HFFc6 (cell line): ENCODE measurements at regions not wholly inside any gene's neighbourhood (a gene's known extent, or its start where the extent isn't known, plus 50 kb on each side); places are given as distances from the start of the nearest gene placed in this dataset.

ENCODE experiments used
- DNase-seq: peaks from one replicate; pipeline ENCODE4 v3.0.0-alpha.2; 2018
- H3K27ac Mint-ChIP-seq: 2 replicates; pipeline ENCODE4 v1.8.0; 2020; ENCODE audit warnings: mild to moderate bottlenecking, mixed read lengths
- H3K27me3 Mint-ChIP-seq: 2 replicates; pipeline ENCODE4 v1.8.0; 2021; ENCODE audit warnings: mild to moderate bottlenecking, moderate library complexity, mixed read lengths; ENCODE audit not compliant: insufficient read depth
- H3K36me3 Mint-ChIP-seq: 2 replicates; pipeline ENCODE4 v1.8.0; 2021; ENCODE audit warnings: low read depth, mixed read lengths
- H3K4me1 Mint-ChIP-seq: 2 replicates; pipeline ENCODE4 v1.8.0; 2020; ENCODE audit warnings: low read depth, mixed read lengths
- H3K4me3 Mint-ChIP-seq: 2 replicates; pipeline ENCODE4 v1.8.0; 2020; ENCODE audit warnings: mild to moderate bottlenecking, moderate library complexity, mixed read lengths
- H3K9me3 Mint-ChIP-seq: 2 replicates; pipeline ENCODE4 v1.8.0; 2020; ENCODE audit warnings: mild to moderate bottlenecking, mixed read lengths
- CTCF ChIP-seq: fragments of 200-600 bp; sonication (generic); IDR thresholded peaks from 2 replicates; pipeline ENCODE4 v1.5.0; 2021; ENCODE audit warnings: antibody characterized with exemption, mild to moderate bottlenecking

- Mint-ChIP-seq H3K27ac (no peak overlapping the region), H3K4me1 (no peaks in the 10 kb centered on the region), H3K4me3 (no peak overlapping the region), H3K36me3 (no peaks in the 10 kb centered on the region), H3K9me3 (peaks cover 19% of the 10 kb centered on the region), H3K27me3 (no peaks in the 10 kb centered on the region)
- TF ChIP-seq CTCF = no peak
- no peak for DNase-seq
Measured at GRCh38 chr9:11045589-11045988, 432.8 kb upstream of the PTPRD start.

DNA sequence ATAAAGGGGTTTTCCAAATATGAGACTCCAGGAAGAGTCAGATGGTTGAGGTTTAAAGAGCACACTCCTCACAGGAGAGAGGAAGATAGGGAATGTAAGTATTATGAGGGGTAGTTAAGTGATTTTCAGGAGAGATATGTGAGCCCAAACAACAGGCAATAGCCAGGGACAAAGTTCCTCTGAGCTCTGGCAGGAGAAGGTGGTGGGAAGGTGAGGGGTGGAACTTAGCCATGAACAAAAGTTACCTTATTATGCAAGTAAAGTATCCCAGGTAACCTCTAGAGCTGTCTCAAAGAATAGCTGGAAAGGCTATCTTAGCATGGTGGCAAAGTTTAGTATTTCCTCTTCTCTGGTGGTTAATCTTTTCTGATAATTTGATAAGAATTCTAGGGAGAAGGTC, 450.5 kb upstream of the PTPRD start:
- no peak for DNase-seq
- H3K9me3 Mint-ChIP-seq = peaks cover 24% of the 10 kb centered on the region
- no peak for TF ChIP-seq CTCF
- no peak overlapping the region for H3K27ac Mint-ChIP-seq
- H3K4me3 Mint-ChIP-seq = no peak overlapping the region
- H3K27me3 Mint-ChIP-seq = no peaks in the 10 kb centered on the region
- H3K4me1 Mint-ChIP-seq = no peaks in the 10 kb centered on the region
- H3K36me3 Mint-ChIP-seq = no peaks in the 10 kb centered on the region; the same call in 1 of the 2 replicates

DNA sequence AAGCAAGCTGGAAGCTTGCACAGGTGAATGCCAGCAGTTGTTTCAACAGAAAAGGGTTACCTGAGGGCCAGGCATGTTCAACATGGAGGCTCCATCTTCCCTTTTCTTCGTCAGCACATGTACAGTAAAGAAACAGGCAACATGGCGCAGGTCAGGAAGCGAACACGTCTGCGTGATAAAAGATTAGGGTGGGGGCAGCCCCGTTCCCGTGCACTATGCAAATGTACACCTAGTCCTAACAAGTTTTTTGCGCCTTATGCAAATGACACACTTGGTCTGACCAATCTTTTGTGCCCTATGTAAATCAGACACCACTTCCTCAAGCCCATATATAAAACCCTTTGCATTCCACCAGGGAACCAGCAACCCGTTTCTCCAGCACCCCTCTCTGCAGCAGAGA, 452.1 kb upstream of the PTPRD start:
- Mint-ChIP-seq H3K27ac (no peak overlapping the region), H3K27me3 (no peaks in the 10 kb centered on the region), H3K9me3 (peaks cover 19% of the 10 kb centered on the region)

DNA sequence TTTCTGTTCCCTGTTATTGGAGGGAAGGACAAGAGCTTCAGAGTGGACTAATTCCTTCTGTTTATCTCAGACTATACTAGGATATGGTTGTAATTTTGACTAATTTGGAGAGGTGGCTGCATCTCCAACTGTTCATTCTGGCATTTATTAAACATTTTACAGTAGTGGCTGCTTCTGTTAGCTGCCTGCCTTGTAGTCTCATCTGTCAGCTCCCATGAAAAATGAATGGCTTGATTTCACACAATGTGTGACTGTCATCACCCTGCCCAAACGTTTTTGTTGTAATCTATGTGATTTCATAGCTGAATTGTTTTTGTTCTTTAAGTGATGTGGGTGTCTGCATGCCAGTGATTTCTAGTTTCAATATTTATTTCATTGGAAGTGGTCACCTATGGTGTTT, 459.4 kb upstream of the PTPRD start:
- Mint-ChIP-seq H3K4me1 (no peaks in the 10 kb centered on the region), H3K27ac (no peak overlapping the region), H3K36me3 (no peaks in the 10 kb centered on the region), H3K27me3 (no peaks in the 10 kb centered on the region), H3K4me3 (no peak overlapping the region), H3K9me3 (peaks cover 33% of the 10 kb centered on the region)
- no peak for TF ChIP-seq CTCF
- no peak for DNase-seq

More for the DNA sequence above, 452.1 kb upstream of the PTPRD start:
- no peak for TF ChIP-seq CTCF
- Mint-ChIP-seq H3K4me1 (no peaks in the 10 kb centered on the region), H3K4me3 (no peak overlapping the region), H3K36me3 (no peaks in the 10 kb centered on the region; the same call in 1 of the 2 replicates)
- no peak for DNase-seq

DNA sequence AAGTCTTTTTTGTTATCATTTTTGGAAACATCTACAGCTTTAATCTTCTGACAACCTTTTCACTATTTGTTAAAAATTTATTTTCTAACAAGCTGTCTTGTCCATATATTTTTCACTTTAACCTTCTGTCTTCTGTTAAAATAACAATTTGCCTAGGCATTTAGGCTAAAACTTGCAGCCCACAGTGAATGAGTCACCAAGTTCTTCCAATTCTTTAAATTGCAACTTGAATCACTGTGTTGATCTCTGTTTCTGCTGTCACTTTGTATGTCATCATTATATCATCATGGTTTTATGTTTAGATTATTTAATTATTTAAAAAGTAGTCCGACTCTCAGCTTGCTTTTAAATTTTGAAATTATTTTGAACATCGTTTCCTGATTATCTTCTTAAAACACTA, 473.8 kb upstream of the PTPRD start:
- peaks cover 16% of the 10 kb centered on the region for H3K9me3 Mint-ChIP-seq
- H3K36me3 Mint-ChIP-seq = no peaks in the 10 kb centered on the region
- H3K27me3 Mint-ChIP-seq = no peaks in the 10 kb centered on the region
- H3K4me3 Mint-ChIP-seq = no peak overlapping the region
- TF ChIP-seq CTCF = no peak
- no peak overlapping the region for H3K27ac Mint-ChIP-seq
- no peak for DNase-seq
- no peaks in the 10 kb centered on the region for H3K4me1 Mint-ChIP-seq

DNA sequence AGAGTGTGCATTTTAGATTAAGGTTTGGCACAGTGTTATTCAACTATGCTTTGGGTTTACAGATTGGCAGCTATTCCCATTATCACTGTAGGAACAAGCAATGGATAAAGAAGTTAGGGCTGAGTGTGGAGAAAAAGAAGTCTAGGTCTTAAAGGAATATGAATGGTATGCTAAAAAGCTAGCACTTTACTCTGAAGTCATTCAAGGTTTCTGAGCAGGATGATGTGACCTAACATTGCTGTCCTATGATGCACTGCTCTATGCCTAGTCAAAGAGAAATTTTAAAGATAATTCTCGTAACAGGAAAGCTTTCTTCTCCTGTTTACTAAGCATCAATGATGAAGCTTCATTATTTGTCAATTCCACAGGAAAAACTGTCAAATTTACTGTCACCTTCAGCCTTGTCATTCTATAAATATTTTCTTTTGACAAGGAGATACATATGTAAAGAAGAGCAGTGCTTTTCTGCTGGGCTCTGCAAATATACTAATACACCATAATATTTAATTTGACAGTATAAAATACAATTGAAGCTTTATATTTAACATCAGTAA, 476.1 kb upstream of the PTPRD start:
- DNase-seq = no peak
- no peak for TF ChIP-seq CTCF
- Mint-ChIP-seq H3K36me3 (no peaks in the 10 kb centered on the region), H3K27ac (no peak overlapping the region), H3K4me1 (no peaks in the 10 kb centered on the region), H3K27me3 (no peaks in the 10 kb centered on the region; the same call in 1 of the 2 replicates), H3K4me3 (no peak overlapping the region), H3K9me3 (peaks cover 12% of the 10 kb centered on the region; the same call in 1 of the 2 replicates)
